Muscle of back (tissue), 3 donors: ENCODE measurements at regions not wholly inside any gene's neighbourhood (a gene's known extent, or its start where the extent isn't known, plus 50 kb on each side); places are given as distances from the start of the nearest gene placed in this dataset.

Experiments
- DNase-seq, 3 donors: peaks; one replicate each; pipeline versions ENCODE4 v3.0.0 to v3.0.0-alpha.2; 2013

- DNase-seq, result no peak
Observed at GRCh38 chr1:87993051-87993450, 664.4 kb downstream of the LMO4 start.

- DNase-seq, result no peak
Observed at GRCh38 chr1:87999852-88000251, 671.2 kb downstream of the LMO4 start.

- peak in 1 of 3 donors; percentile 7 for DNase-seq
Observed at GRCh38 chr1:88001460-88001859, 672.8 kb downstream of the LMO4 start.

- DNase-seq, result no peak
Observed at GRCh38 chr1:88003255-88003654, 674.6 kb downstream of the LMO4 start.

- DNase-seq, result no peak
Observed at GRCh38 chr1:88009916-88010315, 674.2 kb upstream of the PKN2 start.

- no peak for DNase-seq
Observed at GRCh38 chr1:88013485-88013884, 670.6 kb upstream of the PKN2 start.

GRCh38 chr1:88014131-88014530 is 669.9 kb upstream of the PKN2 start:
- no peak for DNase-seq

GRCh38 chr1:88016947-88017346 is 667.1 kb upstream of the PKN2 start:
- no peak for DNase-seq

- DNase-seq, result no peak
Observed at GRCh38 chr1:88021529-88021928, 662.5 kb upstream of the PKN2 start.

- DNase-seq, result no peak
Observed at GRCh38 chr1:88022516-88022915, 661.6 kb upstream of the PKN2 start.

GRCh38 chr1:88029142-88029541 is 654.9 kb upstream of the PKN2 start:
- peak; percentile 13 to 56 (median 27) for DNase-seq

- peak in 1 of 3 donors; percentile 1 for DNase-seq
Observed at GRCh38 chr1:88029899-88030298, 654.2 kb upstream of the PKN2 start.

- DNase-seq, result no peak
Observed at GRCh38 chr1:88035578-88035977, 648.5 kb upstream of the PKN2 start.

GRCh38 chr1:88036345-88037014 is 647.6 kb upstream of the PKN2 start:
- no peak for DNase-seq

GRCh38 chr1:88039240-88039639 is 644.8 kb upstream of the PKN2 start:
- no peak for DNase-seq

- no peak for DNase-seq
Observed at GRCh38 chr1:88043834-88044233, 640.2 kb upstream of the PKN2 start.

- DNase-seq, result no peak
Observed at GRCh38 chr1:88052167-88052566, 631.9 kb upstream of the PKN2 start.

- no peak for DNase-seq
Observed at GRCh38 chr1:88053065-88053464, 631.0 kb upstream of the PKN2 start.

GRCh38 chr1:88056881-88057280 is 627.2 kb upstream of the PKN2 start:
- DNase-seq, result no peak

GRCh38 chr1:88058205-88058604 is 625.9 kb upstream of the PKN2 start:
- no peak for DNase-seq

GRCh38 chr1:88060112-88060673 is 623.9 kb upstream of the PKN2 start:
- DNase-seq, result no peak

- no peak for DNase-seq
Observed at GRCh38 chr1:88060750-88061491, 623.2 kb upstream of the PKN2 start.

- peak in 2 of 3 donors; percentile 22 to 23 for DNase-seq
Observed at GRCh38 chr1:88061492-88062177, 622.4 kb upstream of the PKN2 start.
